ENCODE measurements at regions not wholly inside any gene's neighbourhood (a gene's known extent, or its start where the extent isn't known, plus 50 kb on each side); places are given as distances from the start of the nearest gene placed in this dataset.

- no peak overlapping the region for H3K4me3 ChIP-seq (ENCODE audit: low read depth, low read length)
- TF ChIP-seq CTCF (IDR thresholded peaks at IDR 0.05; ENCODE audit: low read depth, low read length), result no peak
- no peak for DNase-seq (ENCODE audit: low read depth, low spot score)
- in situ Hi-C loops (cut with HindIII; ENCODE audit: low sequenced_read_pairs), result no loop called here
These were observed 174.1 kb upstream of the PTPRK start for GRCh38 chr6:128694303-128695009.

- no peak for TF ChIP-seq CTCF (IDR thresholded peaks at IDR 0.05; ENCODE audit: low read depth, low read length)
These were observed 169.7 kb upstream of the PTPRK start for GRCh38 chr6:128690063-128690462.

GRCh38 chr6:128686084-128686483 lies 165.7 kb upstream of the PTPRK start:
- DNase-seq (ENCODE audit: low read depth, low spot score), result no peak
- in situ Hi-C loops (cut with HindIII; ENCODE audit: low sequenced_read_pairs), result no loop called here
- TF ChIP-seq CTCF (IDR thresholded peaks at IDR 0.05; ENCODE audit: low read depth, low read length), result no peak
- H3K4me3 ChIP-seq (ENCODE audit: low read depth, low read length), result no peak overlapping the region

More at GRCh38 chr6:128690063-128690462, 169.7 kb upstream of the PTPRK start:
- no peak overlapping the region for H3K4me3 ChIP-seq (ENCODE audit: low read depth, low read length)
- in situ Hi-C loops (cut with HindIII; ENCODE audit: low sequenced_read_pairs), result no loop called here
- no peak for DNase-seq (ENCODE audit: low read depth, low spot score)

GRCh38 chr6:128676456-128676855 lies 156.1 kb upstream of the PTPRK start:
- DNase-seq (ENCODE audit: low read depth, low spot score), result no peak
- H3K4me3 ChIP-seq (ENCODE audit: low read depth, low read length), result no peak overlapping the region
- TF ChIP-seq CTCF (IDR thresholded peaks at IDR 0.05; ENCODE audit: low read depth, low read length), result no peak
- in situ Hi-C loops (cut with HindIII; ENCODE audit: low sequenced_read_pairs), result no loop called here

GRCh38 chr6:128672023-128672422 lies 151.6 kb upstream of the PTPRK start:
- no peak for TF ChIP-seq CTCF (IDR thresholded peaks at IDR 0.05; ENCODE audit: low read depth, low read length)
- DNase-seq (ENCODE audit: low read depth, low spot score), result no peak
- in situ Hi-C loops (cut with HindIII; ENCODE audit: low sequenced_read_pairs), result no loop called here

GRCh38 chr6:128667339-128667858 lies 147.0 kb upstream of the PTPRK start:
- in situ Hi-C loops (cut with HindIII; ENCODE audit: low sequenced_read_pairs), result no loop called here
- TF ChIP-seq CTCF (IDR thresholded peaks at IDR 0.05; ENCODE audit: low read depth, low read length), result no peak
- no peak overlapping the region for H3K4me3 ChIP-seq (ENCODE audit: low read depth, low read length)
- no peak for DNase-seq (ENCODE audit: low read depth, low spot score)

More at GRCh38 chr6:128672023-128672422, 151.6 kb upstream of the PTPRK start:
- no peak overlapping the region for H3K4me3 ChIP-seq (ENCODE audit: low read depth, low read length)
